HT1080 (cell line): ENCODE measurements at regions not wholly inside any gene's neighbourhood (a gene's known extent, or its start where the extent isn't known, plus 50 kb on each side); places are given as distances from the start of the nearest gene placed in this dataset.
"Not testable (repeated sequence)": the region's sequence is repeated elsewhere in the genome, so short reads cannot be mapped to it uniquely, and the experiment has no call there.

Source experiments
- DNase-seq: peaks from one replicate; pipeline ENCODE4 v3.0.0-alpha.2; 2015; ENCODE audit warnings: low read depth

- no peak for DNase-seq
Measured at GRCh38 chr13:37229931-37230330, 124.5 kb upstream of the CSNK1A1L start.

GRCh38 chr13:37226971-37227370 is 121.5 kb upstream of the CSNK1A1L start:
- DNase-seq, result peak; percentile 11

DNA sequence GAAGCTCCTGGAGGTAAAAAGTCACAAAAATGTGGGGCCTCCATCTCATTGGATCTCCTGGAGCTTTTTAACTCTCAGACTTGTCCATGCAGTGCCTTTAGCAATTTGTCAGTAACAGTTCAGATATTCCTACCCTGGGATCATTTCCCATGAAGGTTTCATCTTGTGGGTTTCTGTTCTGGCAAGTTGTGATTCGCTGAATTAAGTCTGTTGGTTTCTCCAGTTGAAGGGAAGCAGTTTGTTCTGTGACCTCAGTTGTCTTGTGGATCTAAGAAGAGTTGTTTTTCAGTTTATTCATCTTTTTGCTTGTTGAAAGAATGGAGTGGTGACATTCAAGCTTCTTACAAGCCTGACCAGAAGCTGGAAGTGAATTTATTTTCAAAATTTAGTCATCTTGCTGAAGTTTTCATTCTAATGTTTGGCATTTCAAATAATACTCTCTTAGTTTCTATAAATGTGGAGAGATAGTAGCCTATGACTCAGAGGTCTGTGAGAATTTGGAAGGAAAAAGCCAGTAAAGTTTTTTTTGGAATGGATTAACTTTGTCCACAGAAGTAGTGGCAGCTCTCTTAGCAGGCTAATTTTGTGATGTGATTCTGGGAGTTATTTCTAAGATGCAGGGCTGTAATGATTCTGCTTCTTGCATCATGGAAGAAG is 120.1 kb upstream of the CSNK1A1L start:
- no peak for DNase-seq

DNA sequence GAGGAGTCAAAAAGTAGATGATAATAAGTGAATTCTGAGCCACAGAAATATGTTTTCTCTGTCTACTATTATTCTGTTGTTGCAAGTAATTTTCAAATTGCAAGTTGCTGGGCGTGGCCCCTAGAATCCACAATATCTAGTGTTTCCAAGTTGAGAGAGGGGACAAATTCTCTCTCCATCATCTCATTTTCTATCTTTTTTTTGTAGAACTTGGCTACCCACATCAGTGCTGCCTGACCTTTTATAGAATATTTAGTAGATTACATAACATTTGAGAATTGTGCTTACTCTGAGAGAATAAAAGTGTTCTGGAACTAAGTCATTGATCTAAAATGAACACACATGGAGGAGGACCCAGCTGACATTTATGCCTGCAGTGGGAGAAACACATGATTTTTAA is 110.9 kb upstream of the CSNK1A1L start:
- no peak for DNase-seq

- DNase-seq, result no peak
Measured at GRCh38 chr13:37212826-37213225, 107.4 kb upstream of the CSNK1A1L start.

GRCh38 chr13:37211487-37211886 is 106.0 kb upstream of the CSNK1A1L start:
- no peak for DNase-seq

DNA sequence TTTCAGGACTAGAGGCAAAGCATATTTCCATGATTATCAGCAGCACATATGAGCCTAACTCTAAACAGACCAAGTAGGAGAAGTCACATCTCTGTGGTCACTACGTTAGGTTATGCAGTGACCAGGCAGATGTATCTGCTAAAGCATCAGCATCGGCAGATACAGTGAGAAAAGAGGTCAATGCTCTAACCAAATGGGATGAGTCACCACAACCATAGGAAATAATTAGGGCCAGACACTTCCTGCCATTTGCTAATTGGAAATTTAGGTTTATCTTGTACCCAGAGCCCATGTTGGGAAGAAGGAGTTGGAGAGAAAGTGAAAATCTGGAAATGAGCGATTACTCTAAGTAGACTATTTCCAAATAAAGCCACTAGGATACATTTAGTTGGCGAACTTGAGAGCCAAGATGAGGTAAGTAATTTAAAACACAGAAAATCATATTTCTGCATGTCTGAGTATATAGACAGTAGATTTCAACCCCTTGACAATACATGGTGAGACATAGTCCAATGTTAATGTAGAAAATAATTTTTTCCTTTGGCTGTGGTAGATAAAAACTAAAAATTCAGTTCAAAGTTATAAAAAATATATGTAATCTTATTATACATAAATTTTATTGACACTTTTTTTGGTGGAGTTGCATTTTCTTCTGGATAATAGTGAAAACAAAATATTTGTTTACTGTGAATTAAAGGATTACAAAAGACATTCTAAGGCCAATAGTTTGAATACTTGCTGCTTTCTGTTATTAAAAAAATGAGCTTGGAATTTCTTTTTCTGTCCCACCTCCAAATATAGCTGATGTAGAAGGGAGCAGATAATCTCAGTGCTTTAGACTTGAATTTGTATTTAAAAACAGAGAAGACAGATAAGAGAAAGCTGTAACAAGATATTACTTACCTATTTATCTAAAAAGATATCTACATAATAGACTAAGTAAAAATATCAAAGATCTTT is 104.4 kb upstream of the CSNK1A1L start:
- DNase-seq, result peak; percentile 15

DNA sequence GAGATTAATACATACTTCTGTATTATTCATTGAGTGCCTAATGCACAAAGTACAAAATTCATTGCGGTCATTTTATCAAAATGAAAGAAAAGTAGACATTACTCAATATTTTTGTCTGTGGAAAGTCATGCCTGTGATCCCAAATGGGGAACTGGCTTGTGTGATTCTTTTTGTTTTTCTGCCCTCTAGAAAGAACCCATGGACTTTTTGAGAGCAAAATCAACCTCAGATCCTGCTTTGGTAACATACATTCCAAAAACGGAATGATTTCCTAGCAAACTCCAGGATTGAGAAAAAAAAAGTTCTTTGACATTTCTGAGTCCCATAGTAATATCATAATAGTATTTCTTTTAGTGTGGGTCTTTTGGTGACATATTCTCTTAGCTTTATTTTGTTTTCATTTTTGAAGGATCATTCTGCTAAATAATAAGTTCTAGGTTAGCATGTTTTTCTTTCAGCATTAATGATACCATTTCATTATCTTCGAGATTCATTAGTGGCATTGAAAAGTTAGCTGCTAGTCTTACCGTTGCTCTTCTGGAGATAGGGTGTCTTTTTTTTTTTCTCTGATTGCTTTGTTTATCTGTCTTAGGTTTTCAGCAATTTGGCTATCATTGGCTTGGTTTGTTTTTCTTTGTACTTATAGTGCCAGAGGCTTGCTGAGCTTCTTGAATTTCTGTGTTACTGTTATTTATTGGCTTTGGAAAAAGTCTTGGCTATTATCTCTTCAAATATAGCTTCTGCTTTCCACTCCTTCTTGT is 102.4 kb upstream of the CSNK1A1L start:
- no peak for DNase-seq

DNA sequence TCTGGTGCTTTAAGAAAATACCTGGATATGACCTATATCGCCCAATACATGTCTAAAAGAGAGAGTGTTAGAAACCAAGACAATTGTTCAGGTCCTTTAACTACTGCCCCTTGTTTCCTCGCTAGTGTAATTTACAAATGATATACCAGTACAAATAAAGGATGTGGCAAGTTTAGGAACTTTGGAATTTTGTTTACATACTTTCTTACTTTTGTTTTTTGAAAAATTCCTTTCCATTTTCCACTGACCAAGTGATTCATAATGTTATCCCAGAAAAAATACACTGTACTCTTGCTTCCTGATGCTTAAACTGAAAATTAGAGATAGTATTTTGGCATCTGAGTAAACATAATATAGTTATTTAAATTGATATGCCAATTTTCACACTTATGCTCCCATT is 96.8 kb upstream of the CSNK1A1L start:
- no peak for DNase-seq

DNA sequence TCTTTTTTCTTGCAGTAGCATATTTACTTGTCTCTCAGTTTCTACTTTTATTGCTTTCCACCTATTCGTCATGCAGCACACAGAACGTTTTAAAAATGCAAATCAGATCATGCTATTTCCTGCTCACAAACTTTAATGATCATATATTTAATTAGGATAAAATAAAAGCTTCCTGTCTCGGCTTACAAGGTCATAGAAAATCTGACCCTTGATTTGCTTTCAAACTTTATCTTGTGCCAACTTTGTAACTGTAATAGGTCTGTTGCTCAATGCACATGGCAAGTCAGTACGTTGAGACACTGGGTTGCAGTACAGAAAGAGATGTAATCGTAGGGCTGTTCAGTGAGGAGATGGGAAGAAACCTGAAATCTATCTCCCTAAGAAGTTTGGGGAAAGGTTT is 95.6 kb upstream of the CSNK1A1L start:
- no peak for DNase-seq

GRCh38 chr13:37198629-37199028 is 93.2 kb upstream of the CSNK1A1L start:
- no peak for DNase-seq

GRCh38 chr13:37195621-37196020 is 90.2 kb upstream of the CSNK1A1L start:
- no peak for DNase-seq

DNA sequence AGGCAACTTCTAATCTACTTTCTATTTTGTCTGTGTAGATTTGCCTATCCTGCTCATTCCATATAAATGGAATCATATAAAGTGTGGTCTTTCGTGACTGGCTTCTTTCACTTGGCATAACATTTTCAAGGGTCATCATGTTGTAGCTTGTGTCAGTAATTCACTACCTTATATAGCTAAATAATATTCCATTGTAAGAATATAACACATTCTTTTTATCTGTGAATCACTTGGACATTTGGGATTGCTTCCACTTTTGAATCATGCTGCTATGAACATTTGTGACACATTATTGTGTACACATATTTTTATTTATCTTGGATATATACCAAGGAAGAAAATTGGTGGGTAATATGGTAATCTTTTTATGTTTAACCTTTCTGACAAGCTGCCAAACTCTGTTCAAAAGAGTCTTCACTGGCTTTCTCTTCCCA is 89.0 kb upstream of the CSNK1A1L start:
- peak; percentile 30 for DNase-seq

DNA sequence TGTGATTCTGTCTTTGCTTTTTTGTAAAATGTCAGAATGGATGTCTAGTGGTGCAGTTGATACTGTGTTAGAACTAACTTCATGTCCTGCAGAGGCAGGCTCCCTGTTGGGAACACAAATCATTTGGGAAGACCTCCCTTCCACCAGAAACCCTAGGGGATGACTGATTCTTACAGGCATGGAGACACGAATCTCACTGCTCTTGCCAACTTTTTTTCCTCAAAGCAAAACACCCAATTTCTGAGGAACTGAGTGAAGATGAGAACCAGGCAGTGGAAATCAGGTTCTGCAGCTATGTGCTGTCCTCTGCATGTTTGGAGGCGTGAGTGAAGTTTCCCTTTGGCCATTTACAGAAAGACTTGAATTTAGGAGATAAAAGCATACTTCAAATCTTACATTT is 87.5 kb upstream of the CSNK1A1L start:
- no peak for DNase-seq

DNA sequence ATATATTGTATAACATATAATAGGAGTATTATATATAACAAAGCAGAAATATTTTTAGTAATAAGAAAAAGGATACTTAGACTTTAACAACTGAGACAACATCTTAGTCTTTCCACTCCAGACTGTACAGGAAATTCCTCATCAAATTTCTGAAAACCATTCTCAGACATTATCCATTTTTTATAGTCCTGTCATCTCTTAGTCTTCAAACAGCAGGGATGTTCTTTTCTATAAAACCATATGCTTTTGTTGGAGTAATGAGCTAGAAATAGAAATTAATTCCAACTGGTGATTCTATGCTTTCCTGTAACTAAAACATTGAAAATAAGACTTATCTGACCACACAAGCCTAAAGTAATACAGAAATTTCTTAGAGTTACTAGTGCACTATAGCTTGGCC is 82.2 kb upstream of the CSNK1A1L start:
- no peak for DNase-seq

GRCh38 chr13:37187105-37187504 is 81.6 kb upstream of the CSNK1A1L start:
- DNase-seq, result peak; percentile 33

GRCh38 chr13:37181620-37182019 is 76.2 kb upstream of the CSNK1A1L start:
- no peak for DNase-seq

DNA sequence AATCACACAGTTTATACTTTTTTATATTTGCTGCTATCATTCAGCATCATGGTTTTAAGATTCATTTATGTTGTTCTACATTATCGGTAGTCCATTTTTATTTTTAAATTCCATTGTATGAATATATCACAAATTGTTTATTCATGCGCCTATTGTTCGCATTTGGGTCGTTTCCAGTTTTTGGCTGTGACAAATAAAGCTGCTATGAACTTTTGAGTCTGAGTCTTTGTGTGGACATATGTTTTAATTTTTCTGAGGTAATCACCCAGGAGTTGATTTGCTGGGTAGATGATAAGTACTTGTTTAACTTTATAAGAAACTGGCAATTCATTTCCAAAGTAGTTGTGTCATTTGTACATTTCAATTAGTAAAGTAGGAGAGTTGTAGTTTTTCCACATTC is 74.2 kb upstream of the CSNK1A1L start:
- no peak for DNase-seq

GRCh38 chr13:37177125-37177524 is 71.7 kb upstream of the CSNK1A1L start:
- no peak for DNase-seq

- peak; percentile 6 for DNase-seq
Measured at GRCh38 chr13:37175996-37176395, 70.5 kb upstream of the CSNK1A1L start.

DNA sequence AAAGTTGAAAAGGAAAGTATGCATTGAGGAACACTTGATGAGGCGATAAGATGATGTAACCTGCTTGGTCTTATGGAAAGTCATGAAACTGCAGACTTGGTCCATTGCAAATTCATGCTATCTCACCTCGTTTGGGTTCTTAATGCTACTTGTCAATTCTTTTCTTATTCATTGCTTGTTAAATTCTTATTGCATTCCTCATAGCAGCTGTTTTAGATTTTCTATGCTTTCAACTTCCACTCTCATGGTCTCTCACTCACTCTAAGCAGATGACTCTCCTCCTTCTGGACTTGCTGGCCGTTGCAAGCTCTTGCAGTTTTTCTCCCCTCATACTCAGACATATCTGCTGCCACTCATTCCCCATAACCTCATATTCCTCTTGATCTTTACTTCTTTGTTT is 67.8 kb upstream of the CSNK1A1L start:
- DNase-seq, result no peak

GRCh38 chr13:37172226-37172625 is 66.8 kb upstream of the CSNK1A1L start:
- not testable (repeated sequence) for DNase-seq
